Fibroblast of mammary gland (primary cell): ENCODE measurements at regions not wholly inside any gene's neighbourhood (a gene's known extent, or its start where the extent isn't known, plus 50 kb on each side); places are given as distances from the start of the nearest gene placed in this dataset.

ENCODE experiments used
- DNase-seq: peaks from one replicate; pipeline ENCODE4 v3.0.0-alpha.2; 2010; ENCODE audit warnings: low read depth
- H3K4me3 ChIP-seq: 2 replicates; pipeline ENCODE4 v1.5.1; 2011; ENCODE audit warnings: low read depth, mild to moderate bottlenecking, low read length, moderate library complexity; ENCODE audit not compliant: control insufficient read depth
- TF ChIP-seq, protein P1 (sequence below): conservative IDR thresholded peaks from 2 replicates; pipeline ENCODE4 v1.5.1; 2011; ENCODE audit warnings: low read depth, low read length, inconsistent platforms; ENCODE audit not compliant: control insufficient read depth, insufficient read depth

DNA sequence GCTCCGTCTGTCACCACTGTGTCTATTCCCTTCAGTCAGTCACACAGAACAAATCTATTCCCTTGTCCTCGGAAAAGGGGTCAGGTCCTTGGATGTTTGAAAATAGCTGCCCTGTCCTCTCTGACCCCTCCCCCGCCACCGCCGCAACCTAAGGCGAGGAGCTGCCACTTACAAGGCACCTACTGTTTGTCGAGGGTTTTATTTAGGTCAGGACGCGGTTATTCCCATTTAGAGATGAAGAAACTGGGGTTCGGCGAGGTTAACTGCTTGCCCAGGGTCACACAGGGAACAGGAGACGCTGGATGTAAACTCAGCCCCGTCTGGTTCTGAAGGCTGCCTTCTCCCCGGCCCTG is 1468.1 kb downstream of the BRD1 start:
- no peak overlapping the region for H3K4me3 ChIP-seq
- no peak for DNase-seq
- TF ChIP-seq, protein P1, sequence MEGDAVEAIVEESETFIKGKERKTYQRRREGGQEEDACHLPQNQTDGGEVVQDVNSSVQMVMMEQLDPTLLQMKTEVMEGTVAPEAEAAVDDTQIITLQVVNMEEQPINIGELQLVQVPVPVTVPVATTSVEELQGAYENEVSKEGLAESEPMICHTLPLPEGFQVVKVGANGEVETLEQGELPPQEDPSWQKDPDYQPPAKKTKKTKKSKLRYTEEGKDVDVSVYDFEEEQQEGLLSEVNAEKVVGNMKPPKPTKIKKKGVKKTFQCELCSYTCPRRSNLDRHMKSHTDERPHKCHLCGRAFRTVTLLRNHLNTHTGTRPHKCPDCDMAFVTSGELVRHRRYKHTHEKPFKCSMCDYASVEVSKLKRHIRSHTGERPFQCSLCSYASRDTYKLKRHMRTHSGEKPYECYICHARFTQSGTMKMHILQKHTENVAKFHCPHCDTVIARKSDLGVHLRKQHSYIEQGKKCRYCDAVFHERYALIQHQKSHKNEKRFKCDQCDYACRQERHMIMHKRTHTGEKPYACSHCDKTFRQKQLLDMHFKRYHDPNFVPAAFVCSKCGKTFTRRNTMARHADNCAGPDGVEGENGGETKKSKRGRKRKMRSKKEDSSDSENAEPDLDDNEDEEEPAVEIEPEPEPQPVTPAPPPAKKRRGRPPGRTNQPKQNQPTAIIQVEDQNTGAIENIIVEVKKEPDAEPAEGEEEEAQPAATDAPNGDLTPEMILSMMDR, result no peak

DNA sequence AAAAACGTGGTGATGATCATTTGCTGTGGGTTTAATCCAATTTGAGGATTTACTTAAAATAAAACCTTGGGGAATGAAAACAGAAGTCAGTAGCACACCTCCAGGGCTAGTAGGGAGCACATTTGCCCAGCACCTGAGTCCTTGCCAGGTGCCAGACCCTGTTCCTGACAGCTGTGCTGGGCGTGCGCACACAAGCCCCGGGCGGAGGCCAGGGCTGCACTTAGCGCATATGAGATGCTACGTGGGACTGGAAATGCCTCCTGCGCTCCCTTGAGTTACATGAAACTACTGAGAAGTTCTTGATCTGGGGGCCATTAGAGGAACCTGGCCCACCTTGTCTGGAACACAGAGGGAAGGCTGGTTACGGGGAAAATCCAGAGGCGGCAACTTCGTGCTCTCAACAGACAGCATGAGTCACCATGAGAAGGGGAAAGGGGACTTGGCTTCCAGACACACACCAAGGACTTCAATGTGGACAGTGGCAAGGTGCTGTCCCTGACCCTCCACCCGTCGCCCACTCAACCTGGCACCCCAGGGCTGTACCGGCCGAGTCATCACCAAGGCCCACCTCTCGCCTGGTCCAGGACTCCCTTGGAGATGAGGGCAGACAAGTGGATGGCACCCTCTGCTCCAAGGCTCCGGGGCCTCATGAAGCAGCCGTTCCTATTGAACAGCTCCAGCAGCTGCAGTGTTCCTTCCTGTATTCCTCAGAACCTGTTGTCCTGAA is 1468.6 kb downstream of the BRD1 start:
- DNase-seq, result no peak
- H3K4me3 ChIP-seq, result no peak overlapping the region
- TF ChIP-seq, protein P1, result no peak

DNA sequence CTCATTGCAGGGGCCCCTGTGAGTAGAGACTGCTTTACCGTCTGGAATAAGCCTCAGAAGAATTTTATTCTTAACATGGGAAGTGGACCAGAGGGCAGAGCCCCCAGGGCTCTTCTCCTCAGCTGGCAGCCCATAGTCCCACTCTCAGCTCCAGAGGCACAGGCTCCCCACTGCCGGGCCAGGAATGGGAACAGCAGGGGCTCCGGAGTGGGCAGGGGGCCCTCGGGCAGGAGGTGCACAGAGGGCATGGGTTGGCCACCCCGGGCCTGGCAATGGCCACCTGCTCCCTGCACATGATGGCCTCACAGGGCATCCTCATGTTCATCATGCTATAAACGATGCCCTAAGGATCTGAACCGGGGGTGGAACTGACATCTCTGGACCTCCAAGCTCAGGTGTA is 1469.7 kb downstream of the BRD1 start:
- TF ChIP-seq, protein P1, result no peak
- no peak for DNase-seq
- no peak overlapping the region for H3K4me3 ChIP-seq

DNA sequence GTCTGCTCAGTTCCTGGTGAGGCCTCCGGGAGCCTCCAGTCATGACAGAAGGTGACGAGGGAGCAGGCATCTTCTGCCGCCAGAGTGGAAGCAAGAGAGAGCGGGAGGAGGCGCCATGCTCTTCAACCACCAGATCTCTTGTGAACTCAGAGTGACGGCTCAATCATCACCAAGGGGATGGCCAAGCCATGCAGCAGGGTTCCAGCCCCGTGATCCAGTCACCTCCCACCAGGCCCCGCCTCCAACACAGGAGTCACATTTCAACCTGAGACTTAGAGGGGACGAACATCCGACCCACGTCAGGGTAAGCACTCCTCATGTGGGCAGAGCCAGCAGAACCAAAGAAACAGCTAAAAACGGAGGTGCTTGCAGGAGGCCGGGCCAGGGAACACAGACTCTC is 1470.5 kb downstream of the BRD1 start:
- no peak for DNase-seq
- no peak overlapping the region for H3K4me3 ChIP-seq
- TF ChIP-seq, protein P1, result no peak

DNA sequence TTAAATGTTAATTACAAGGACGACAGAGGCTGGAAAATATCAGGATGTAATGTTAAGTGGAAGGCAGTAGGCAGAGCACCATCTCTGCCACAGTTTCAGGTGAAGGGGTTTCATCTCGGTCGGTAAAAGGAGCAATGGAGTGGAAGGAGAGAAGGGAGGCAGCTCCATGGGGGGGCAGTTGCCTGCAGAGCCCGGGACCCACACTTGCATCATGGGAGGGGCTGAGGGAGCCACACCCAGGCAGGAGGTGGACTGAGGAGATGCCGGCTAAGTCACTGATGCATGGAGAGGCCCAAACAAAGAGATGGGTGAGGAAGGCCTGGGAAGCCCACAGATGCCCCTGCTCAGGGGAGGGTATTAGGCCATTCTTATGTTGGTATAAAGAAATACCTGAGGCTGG is 1470.9 kb downstream of the BRD1 start:
- no peak overlapping the region for H3K4me3 ChIP-seq
- no peak for DNase-seq
- TF ChIP-seq, protein P1, result no peak

DNA sequence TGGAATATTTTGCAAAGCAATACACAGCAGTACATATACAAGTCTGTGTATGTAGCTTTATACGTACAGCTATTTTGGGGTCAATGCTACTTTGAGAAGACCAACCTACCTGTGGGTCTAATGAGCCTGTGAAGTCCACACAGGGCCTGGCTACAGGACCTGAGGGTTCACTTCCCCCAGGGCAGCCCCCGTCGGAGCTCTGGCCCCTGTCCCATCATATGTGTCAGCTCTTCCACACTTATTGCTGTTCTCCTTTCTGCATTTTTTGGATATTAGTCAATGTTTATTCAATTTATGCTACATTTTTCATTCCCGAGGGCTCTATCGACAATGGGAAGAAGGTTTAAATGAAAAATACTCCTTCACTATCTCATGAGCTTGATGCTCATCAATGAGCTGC is 1473.6 kb downstream of the BRD1 start:
- H3K4me3 ChIP-seq, result no peak overlapping the region
- TF ChIP-seq, protein P1, result no peak
- no peak for DNase-seq
